Astrocyte of the cerebellum (primary cell): ENCODE measurements at regions not wholly inside any gene's neighbourhood (a gene's known extent, or its start where the extent isn't known, plus 50 kb on each side); places are given as distances from the start of the nearest gene placed in this dataset.
"Not testable (repeated sequence)": the region's sequence is repeated elsewhere in the genome, so short reads cannot be mapped to it uniquely, and the experiment has no call there.

Experiments
- DNase-seq: peaks from one replicate; pipeline ENCODE4 v3.0.0-alpha.2; 2011; ENCODE audit warnings: low read depth
- H3K4me3 ChIP-seq: 2 replicates; pipeline ENCODE4 v1.5.1; 2011; ENCODE audit warnings: mild to moderate bottlenecking, low read depth, low read length, moderate library complexity
- CTCF ChIP-seq: IDR thresholded peaks from 2 replicates; pipeline ENCODE4 v1.5.1; 2012; ENCODE audit warnings: low read length, low read depth, moderate library complexity, mild to moderate bottlenecking; ENCODE audit errors: missing control alignments
- in situ Hi-C: cut with HindIII; loops from 2 replicates; pipeline ENCODE4 v1.10.0; 2017; ENCODE audit warnings: low sequenced_read_pairs

- in situ Hi-C loops, result no loop called here
- no peak overlapping the region for H3K4me3 ChIP-seq
- TF ChIP-seq CTCF, result no peak
- no peak for DNase-seq
Observed at GRCh38 chr2:16239296-16239850, 299.0 kb downstream of the MYCN start.

GRCh38 chr2:16238786-16239185, 298.4 kb downstream of the MYCN start:
- TF ChIP-seq CTCF, result no peak
- DNase-seq, result no peak
- H3K4me3 ChIP-seq, result no peak overlapping the region
- in situ Hi-C loops, result no loop called here

DNA sequence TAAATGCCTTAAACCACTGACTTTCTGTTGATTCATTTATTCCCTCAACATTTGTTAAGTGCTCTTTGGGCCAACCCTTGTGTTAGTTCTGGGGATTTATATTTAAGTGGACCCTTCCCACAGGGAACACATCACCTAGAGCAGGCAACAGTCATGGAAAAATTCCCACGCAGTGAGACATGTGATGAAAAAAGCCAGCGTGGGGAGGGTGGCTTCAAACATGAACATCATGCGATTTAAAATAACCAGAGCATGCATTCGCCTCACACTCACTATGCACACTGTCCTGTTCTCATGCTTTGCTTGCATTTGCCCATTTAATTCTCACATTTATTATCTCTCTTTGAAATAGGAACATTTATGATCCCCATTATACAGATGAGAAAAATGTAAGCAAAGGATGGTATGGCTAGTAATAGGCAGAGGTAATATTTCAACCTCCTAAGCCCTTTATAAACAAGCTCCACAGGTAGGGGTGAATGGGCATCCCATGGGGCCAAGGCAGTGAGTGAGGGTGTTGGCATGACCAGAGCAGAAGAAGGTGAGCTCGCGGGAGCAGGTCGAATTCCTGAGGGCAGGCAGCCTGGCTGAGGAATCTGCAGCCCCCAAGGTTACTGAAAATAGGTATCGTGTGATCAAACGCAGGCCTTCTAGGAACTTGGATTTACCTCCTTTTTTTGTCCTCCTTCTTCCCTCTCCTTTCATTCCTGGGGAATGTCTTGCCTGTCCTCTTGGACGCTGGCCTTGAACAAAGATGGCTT, 297.8 kb downstream of the MYCN start:
- in situ Hi-C loops, result no loop called here
- no peak overlapping the region for H3K4me3 ChIP-seq
- no peak for TF ChIP-seq CTCF
- no peak for DNase-seq

DNA sequence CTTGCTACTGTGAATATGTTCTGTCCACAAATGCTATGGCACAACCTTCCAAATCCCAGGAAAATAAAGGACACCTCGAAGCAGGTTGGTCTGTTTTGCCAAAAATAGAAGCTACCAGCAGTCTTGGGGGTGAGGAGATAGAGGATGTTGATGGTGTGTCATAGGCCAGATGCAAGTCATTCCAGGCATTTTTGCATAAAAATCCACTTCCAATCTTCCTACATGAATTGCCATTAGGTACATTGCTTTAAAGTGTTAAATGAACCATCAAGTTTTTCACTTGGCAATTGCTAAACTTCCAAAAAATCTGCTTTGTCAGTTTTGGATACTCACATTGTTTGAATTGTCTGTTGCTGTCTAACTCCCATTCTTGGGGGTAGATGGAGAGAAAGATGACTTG, 295.4 kb downstream of the MYCN start:
- H3K4me3 ChIP-seq, result no peak overlapping the region
- no peak for TF ChIP-seq CTCF
- no peak for DNase-seq
- in situ Hi-C loops, result no loop called here

GRCh38 chr2:16235291-16235690, 294.9 kb downstream of the MYCN start:
- DNase-seq, in situ Hi-C loops: not testable (repeated sequence)

GRCh38 chr2:16228951-16229350, 288.6 kb downstream of the MYCN start:
- no peak for TF ChIP-seq CTCF
- in situ Hi-C loops, result no loop called here
- DNase-seq, result no peak
- H3K4me3 ChIP-seq, result no peak overlapping the region

More at GRCh38 chr2:16235291-16235690, 294.9 kb downstream of the MYCN start:
- H3K4me3 ChIP-seq, result not testable (repeated sequence)

GRCh38 chr2:16228471-16228870, 288.1 kb downstream of the MYCN start:
- in situ Hi-C loops, result no loop called here
- no peak for DNase-seq
- H3K4me3 ChIP-seq, result no peak overlapping the region
- no peak for TF ChIP-seq CTCF
